Testis (tissue), 2 donors: ENCODE measurements at regions not wholly inside any gene's neighbourhood (a gene's known extent, or its start where the extent isn't known, plus 50 kb on each side); places are given as distances from the start of the nearest gene placed in this dataset.

Source experiments
- CTCF ChIP-seq, 3 experiments: fragments of 450-650 bp in 2 of 3; fragments of 200-600 bp in 1 of 3; sonication (generic) in 1 of 3; IDR thresholded peaks; one replicate each; pipeline ENCODE4 v1.5.1; 2016 to 2019; ENCODE audit warnings: antibody characterized with exemption in 3 of 3, mild to moderate bottlenecking in 2 of 3, moderate library complexity in 1 of 3
- POLR2A ChIP-seq: fragments of 450-650 bp; IDR thresholded peaks from one replicate; pipeline ENCODE4 v1.6.1; 2017; ENCODE audit warnings: antibody characterized with exemption, mild to moderate bottlenecking, moderate library complexity

DNA sequence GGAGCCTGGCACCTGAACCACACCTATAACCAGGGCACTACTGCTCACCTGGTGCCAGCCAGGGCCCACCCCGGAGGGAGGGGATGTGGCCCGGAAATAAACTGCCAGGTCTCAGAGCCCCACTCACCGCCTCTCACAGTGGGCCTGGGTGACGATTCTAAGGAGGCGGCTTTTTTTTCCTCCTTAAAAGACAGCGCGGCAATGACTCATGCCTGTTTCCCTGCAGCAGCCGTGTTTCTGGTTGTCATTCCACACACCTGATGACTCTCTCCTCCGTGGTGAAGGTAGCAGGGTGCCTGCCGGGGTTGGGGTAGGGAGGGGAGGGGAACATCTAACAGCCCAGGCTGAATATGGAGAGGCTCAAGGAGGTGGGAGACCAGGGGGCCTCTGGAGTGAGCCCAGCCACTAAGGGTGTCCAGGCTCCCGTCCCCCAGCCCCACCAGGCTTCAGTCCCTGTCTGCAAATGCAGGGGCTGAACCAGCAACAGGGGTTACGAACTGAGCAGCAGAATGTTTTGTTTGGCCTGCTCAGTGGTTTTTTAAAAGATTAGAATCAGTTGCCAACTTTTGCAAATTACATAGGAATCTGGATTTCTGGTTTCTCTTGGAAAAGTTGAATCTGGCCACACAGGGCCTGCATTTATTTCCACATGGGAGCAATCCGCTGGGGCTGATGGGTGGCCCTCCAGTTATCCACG lies 127.3 kb upstream of the LINGO1 start:
- TF ChIP-seq CTCF (IDR thresholded peaks at IDR 0.05) (no peak), POLR2A (no peak)
